OCI-LY1 (cell line): ENCODE measurements at regions not wholly inside any gene's neighbourhood (a gene's known extent, or its start where the extent isn't known, plus 50 kb on each side); places are given as distances from the start of the nearest gene placed in this dataset.
"Not testable (repeated sequence)": the region's sequence is repeated elsewhere in the genome, so short reads cannot be mapped to it uniquely, and the experiment has no call there.

ENCODE experiments used
- H2AFZ ChIP-seq: fragments of 200-600 bp; sonication (generic), shearing (Covaris generic); 2 replicates; pipeline ENCODE4 v1.6.0; 2014; ENCODE audit warnings: antibody characterized with exemption, mild to moderate bottlenecking, low read length
- H3F3A ChIP-seq: fragments of 200-600 bp; sonication (generic), shearing (Covaris generic); 2 replicates; pipeline ENCODE4 v1.6.0; 2014; ENCODE audit warnings: mild to moderate bottlenecking, antibody characterized with exemption, low read length, moderate library complexity; ENCODE audit not compliant: insufficient read depth
- H3K27ac ChIP-seq: fragments of 200-600 bp; sonication (generic); 2 replicates; pipeline ENCODE4 v1.5.1; 2014; ENCODE audit warnings: low read length, mixed run types, mild to moderate bottlenecking, low read depth; ENCODE audit not compliant: poor library complexity, severe bottlenecking
- H3K27me3 ChIP-seq: fragments of 200-600 bp; sonication (generic); 2 replicates; pipeline ENCODE4 v1.6.0; 2014; ENCODE audit warnings: antibody characterized with exemption, mild to moderate bottlenecking, low read length, moderate library complexity; ENCODE audit not compliant: insufficient read depth
- H3K36me3 ChIP-seq: fragments of 200-600 bp; sonication (generic); 2 replicates; pipeline ENCODE4 v1.6.1; 2014; ENCODE audit warnings: mild to moderate bottlenecking, antibody characterized with exemption, low read length, moderate library complexity, mixed read lengths; ENCODE audit not compliant: insufficient read depth
- H3K4me1 ChIP-seq: fragments of 200-600 bp; sonication (generic); 2 replicates; pipeline ENCODE4 v1.5.1; 2014; ENCODE audit warnings: mild to moderate bottlenecking, low read length, moderate library complexity; ENCODE audit not compliant: insufficient read depth, severe bottlenecking
- H3K4me2 ChIP-seq: fragments of 200-600 bp; sonication (generic), shearing (Covaris generic); 2 replicates; pipeline ENCODE4 v1.6.1; 2014; ENCODE audit warnings: low read length
- H3K4me3 ChIP-seq: fragments of 200-600 bp; sonication (generic); 2 replicates; pipeline ENCODE4 v1.5.1; 2014; ENCODE audit warnings: low read length, low read depth, mild to moderate bottlenecking, mixed read lengths; ENCODE audit not compliant: poor library complexity, severe bottlenecking
- H3K79me2 ChIP-seq: fragments of 200-600 bp; shearing (Covaris generic); 2 replicates; pipeline ENCODE4 v1.6.1; 2016; ENCODE audit warnings: mixed run types, low read length, mixed read lengths; ENCODE audit not compliant: insufficient read depth
- H3K9ac ChIP-seq: fragments of 200-600 bp; sonication (generic), shearing (Covaris generic); 2 replicates; pipeline ENCODE4 v1.6.1; 2014; ENCODE audit warnings: mild to moderate bottlenecking, low read length, mixed read lengths
- H3K9me2 ChIP-seq: fragments of 200-600 bp; sonication (generic), shearing (Covaris generic); 2 replicates; pipeline ENCODE4 v1.6.1; 2014; ENCODE audit warnings: low read depth, mild to moderate bottlenecking, low read length, mixed read lengths
- H3K9me3 ChIP-seq: fragments of 200-600 bp; shearing (Covaris generic); 2 replicates; pipeline ENCODE4 v1.6.1; 2014; ENCODE audit warnings: low read length, mixed read lengths
- H4K20me1 ChIP-seq: fragments of 200-600 bp; sonication (generic), shearing (Covaris generic); 2 replicates; pipeline ENCODE4 v1.6.0; 2016; ENCODE audit warnings: mild to moderate bottlenecking, low read length; ENCODE audit not compliant: insufficient read depth
- CTCF ChIP-seq: fragments of 200-600 bp; sonication (generic), shearing (Covaris generic); IDR thresholded peaks from 2 replicates; pipeline ENCODE4 v1.5.1; 2017; ENCODE audit warnings: mild to moderate bottlenecking, antibody characterized with exemption, low read length, moderate library complexity, mixed read lengths
- EZH2 ChIP-seq: fragments of 200-600 bp; sonication (generic), shearing (Covaris generic); IDR thresholded peaks from 2 replicates; pipeline ENCODE4 v1.8.0; 2017; ENCODE audit warnings: borderline replicate concordance, mixed run types, mild to moderate bottlenecking, antibody characterized with exemption, low read length, moderate library complexity, mixed read lengths

GRCh38 chr7:113504691-113505090, 386.3 kb upstream of the SMIM30 start:
- Histone ChIP-seq H3K27ac (no peak overlapping the region), H3K4me3 (no peak overlapping the region), H3K9ac (no peak overlapping the region), H3K27me3 (no peaks in the 10 kb centered on the region), H3K4me1 (no peaks in the 10 kb centered on the region), H3K4me2 (no peak overlapping the region), H2AFZ (no peak overlapping the region), H3K9me3 (no peaks in the 10 kb centered on the region), H3K36me3 (no peaks in the 10 kb centered on the region), H3K79me2 (no peaks in the 10 kb centered on the region), H3K9me2 (no peaks in the 10 kb centered on the region), H3F3A (no peaks in the 10 kb centered on the region), H4K20me1 (no peaks in the 10 kb centered on the region)
- TF ChIP-seq EZH2 (no peak), CTCF (no peak)

- Histone ChIP-seq H2AFZ (no peak overlapping the region), H3K36me3 (no peaks in the 10 kb centered on the region), H3K9me2 (no peaks in the 10 kb centered on the region), H3F3A (no peaks in the 10 kb centered on the region), H3K4me1 (no peaks in the 10 kb centered on the region), H4K20me1 (no peaks in the 10 kb centered on the region), H3K79me2 (no peaks in the 10 kb centered on the region), H3K27ac (no peak overlapping the region), H3K9me3 (no peaks in the 10 kb centered on the region), H3K9ac (no peak overlapping the region), H3K27me3 (no peaks in the 10 kb centered on the region), H3K4me2 (no peak overlapping the region), H3K4me3 (no peak overlapping the region)
- TF ChIP-seq EZH2, result no peak
- TF ChIP-seq CTCF, result no peak
Observed at GRCh38 chr7:113504142-113504541, 385.8 kb upstream of the SMIM30 start.

GRCh38 chr7:113496586-113496985, 378.2 kb upstream of the SMIM30 start:
- not testable (repeated sequence) for H3F3A ChIP-seq, H3K27me3 ChIP-seq, H3K4me3 ChIP-seq, H3K9me2 ChIP-seq, H3K4me1 ChIP-seq, H2AFZ ChIP-seq, H3K36me3 ChIP-seq, H3K9me3 ChIP-seq, H4K20me1 ChIP-seq, H3K79me2 ChIP-seq, H3K4me2 ChIP-seq, H3K9ac ChIP-seq, H3K27ac ChIP-seq

GRCh38 chr7:113494797-113495566, 376.6 kb upstream of the SMIM30 start:
- not testable (repeated sequence) for H3K4me3 ChIP-seq, H2AFZ ChIP-seq, H3K4me2 ChIP-seq, H3F3A ChIP-seq, H3K9me2 ChIP-seq, H3K4me1 ChIP-seq, H3K9ac ChIP-seq, H3K79me2 ChIP-seq, H4K20me1 ChIP-seq, H3K27me3 ChIP-seq, H3K27ac ChIP-seq, H3K36me3 ChIP-seq, H3K9me3 ChIP-seq
